HEK293 (cell line): ENCODE measurements at regions not wholly inside any gene's neighbourhood (a gene's known extent, or its start where the extent isn't known, plus 50 kb on each side); places are given as distances from the start of the nearest gene placed in this dataset.

Source experiments
- REPIN1 ChIP-seq: fragments of 450-650 bp; formaldehyde crosslinking; IDR thresholded peaks from 2 replicates; pipeline ENCODE4 v1.5.1; 2017; ENCODE audit warnings: missing biosample characterization, missing genetic modification characterization, low read depth
- SP2 ChIP-seq: fragments of 450-650 bp; formaldehyde crosslinking; IDR thresholded peaks from 2 replicates; pipeline ENCODE4 v1.5.1; 2016; ENCODE audit warnings: missing biosample characterization, missing genetic modification characterization
- ZNF341 ChIP-seq: fragments of 450-650 bp; formaldehyde crosslinking; IDR thresholded peaks from 2 replicates; pipeline ENCODE4; 2016; ENCODE audit warnings: low read depth, missing biosample characterization, missing genetic modification characterization
- ZNF645 ChIP-seq: fragments of 450-650 bp; formaldehyde crosslinking; IDR thresholded peaks from 2 replicates; pipeline ENCODE4; 2016; ENCODE audit warnings: missing biosample characterization, missing genetic modification characterization
- TF ChIP-seq, protein P1 (sequence below): fragments of 450-650 bp; formaldehyde crosslinking; IDR thresholded peaks from 2 replicates; pipeline ENCODE4 v1.5.1; 2016; ENCODE audit warnings: missing biosample characterization, missing genetic modification characterization

- TF ChIP-seq, protein P1, sequence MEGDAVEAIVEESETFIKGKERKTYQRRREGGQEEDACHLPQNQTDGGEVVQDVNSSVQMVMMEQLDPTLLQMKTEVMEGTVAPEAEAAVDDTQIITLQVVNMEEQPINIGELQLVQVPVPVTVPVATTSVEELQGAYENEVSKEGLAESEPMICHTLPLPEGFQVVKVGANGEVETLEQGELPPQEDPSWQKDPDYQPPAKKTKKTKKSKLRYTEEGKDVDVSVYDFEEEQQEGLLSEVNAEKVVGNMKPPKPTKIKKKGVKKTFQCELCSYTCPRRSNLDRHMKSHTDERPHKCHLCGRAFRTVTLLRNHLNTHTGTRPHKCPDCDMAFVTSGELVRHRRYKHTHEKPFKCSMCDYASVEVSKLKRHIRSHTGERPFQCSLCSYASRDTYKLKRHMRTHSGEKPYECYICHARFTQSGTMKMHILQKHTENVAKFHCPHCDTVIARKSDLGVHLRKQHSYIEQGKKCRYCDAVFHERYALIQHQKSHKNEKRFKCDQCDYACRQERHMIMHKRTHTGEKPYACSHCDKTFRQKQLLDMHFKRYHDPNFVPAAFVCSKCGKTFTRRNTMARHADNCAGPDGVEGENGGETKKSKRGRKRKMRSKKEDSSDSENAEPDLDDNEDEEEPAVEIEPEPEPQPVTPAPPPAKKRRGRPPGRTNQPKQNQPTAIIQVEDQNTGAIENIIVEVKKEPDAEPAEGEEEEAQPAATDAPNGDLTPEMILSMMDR (tag by site-specific recombination), result no peak
- TF ChIP-seq REPIN1 (tag by site-specific recombination) (no peak), SP2 (tag by site-specific recombination) (no peak), ZNF645 (tag by site-specific recombination) (no peak), ZNF341 (tag by site-specific recombination) (no peak)
Measured at GRCh38 chr6:76835293-76835692, 628.0 kb downstream of the HTR1B start.
